Fibroblast of lung (primary cell): ENCODE measurements at regions not wholly inside any gene's neighbourhood (a gene's known extent, or its start where the extent isn't known, plus 50 kb on each side); places are given as distances from the start of the nearest gene placed in this dataset.
"Not testable (repeated sequence)": the region's sequence is repeated elsewhere in the genome, so short reads cannot be mapped to it uniquely, and the experiment has no call there.

Source experiments
- DNase-seq, 2 donors: peaks; one replicate each; pipeline versions ENCODE4 v3.0.0 to v3.0.0-alpha.2; 2010; ENCODE audit warnings: low read depth in 2 of 2
- H2AFZ ChIP-seq: 2 replicates; pipeline ENCODE4 v1.5.1; 2012; ENCODE audit warnings: low read length, control low read depth, inconsistent platforms
- H3K27ac ChIP-seq: 2 replicates; pipeline ENCODE4 v1.5.1; 2011; ENCODE audit warnings: low read length, control low read depth; ENCODE audit not compliant: insufficient read depth
- H3K27me3 ChIP-seq: 2 replicates; pipeline ENCODE4 v1.5.1; 2011; ENCODE audit warnings: mild to moderate bottlenecking, low read length; ENCODE audit not compliant: control insufficient read depth, insufficient read depth
- H3K36me3 ChIP-seq: 2 replicates; pipeline ENCODE4 v1.5.1; 2011; ENCODE audit warnings: low read length; ENCODE audit not compliant: control insufficient read depth, insufficient read depth
- H3K4me1 ChIP-seq: 2 replicates; pipeline ENCODE4 v1.5.1; 2011; ENCODE audit warnings: low read length; ENCODE audit not compliant: control insufficient read depth, insufficient read depth; ENCODE audit errors: extremely low read depth
- H3K4me2 ChIP-seq: 2 replicates; pipeline ENCODE4 v1.5.1; 2011; ENCODE audit warnings: low read length, control low read depth; ENCODE audit not compliant: insufficient read depth; ENCODE audit errors: extremely low read depth
- H3K4me3 ChIP-seq, 4 experiments: fragments of 200-600 bp in 1 of 4; sonication (generic) in 1 of 4; replicated peaks in 1 of 4; 2 replicates each; pipeline ENCODE4 v1.5.1; 2011 to 2016; ENCODE audit warnings: low read length in 4 of 4, low read depth in 3 of 4, mild to moderate bottlenecking in 3 of 4, control low read depth in 2 of 4, inconsistent platforms in 1 of 4, mixed read lengths in 1 of 4; ENCODE audit not compliant: insufficient read depth in 1 of 4; ENCODE audit errors: control extremely low read depth in 1 of 4
- H3K79me2 ChIP-seq: 2 replicates; pipeline ENCODE4 v1.5.1; 2012; ENCODE audit warnings: mild to moderate bottlenecking, low read length, inconsistent platforms; ENCODE audit not compliant: control insufficient read depth, insufficient read depth
- H3K9ac ChIP-seq: 2 replicates; pipeline ENCODE4 v1.5.1; 2011; ENCODE audit warnings: mild to moderate bottlenecking, low read length, control low read depth; ENCODE audit not compliant: insufficient read depth
- H3K9me3 ChIP-seq: 2 replicates; pipeline ENCODE4 v1.5.1; 2012; ENCODE audit warnings: low read depth, low read length; ENCODE audit not compliant: control insufficient read depth, insufficient read depth
- H4K20me1 ChIP-seq: 2 replicates; pipeline ENCODE4 v1.5.1; 2011; ENCODE audit warnings: low read length; ENCODE audit not compliant: control insufficient read depth, insufficient read depth; ENCODE audit errors: extremely low read depth
- CTCF ChIP-seq, 2 donors: IDR thresholded peaks in 1 of 2; conservative IDR thresholded peaks in 1 of 2; 1 replicate in 1 of 2; 2 replicates in 1 of 2; pipeline ENCODE4 v1.5.1; 2011 to 2012; ENCODE audit warnings: low read length in 2 of 2, control low read depth in 1 of 2, inconsistent platforms in 1 of 2, low read depth in 1 of 2, mild to moderate bottlenecking in 1 of 2
- EZH2 ChIP-seq: IDR thresholded peaks from 2 replicates; pipeline ENCODE4 v1.5.1; 2012; ENCODE audit warnings: low read length, control low read depth, mild to moderate bottlenecking; ENCODE audit errors: missing control alignments

- Histone ChIP-seq H3K27me3 (no peaks in the 10 kb centered on the region), H2AFZ (no peak overlapping the region), H3K4me2 (no peak overlapping the region), H3K9ac (no peak overlapping the region), H3K36me3 (no peaks in the 10 kb centered on the region), H3K79me2 (no peaks in the 10 kb centered on the region), H3K27ac (no peak overlapping the region), H4K20me1 (no peaks in the 10 kb centered on the region), H3K4me3 (no peak overlapping the region), H3K4me1 (no peaks in the 10 kb centered on the region), H3K9me3 (peaks cover 2% of the 10 kb centered on the region)
- TF ChIP-seq EZH2 (no peak), CTCF (conservative IDR thresholded peaks at IDR 0.05 in 1 of 2, IDR thresholded peaks at IDR 0.05 in 1 of 2; ENCODE audit: low read depth in 1 of 2, low read length in 2 of 2) (no peak)
- no peak for DNase-seq
Measured at GRCh38 chr16:9014389-9014788, 50.7 kb upstream of the USP7 start.

DNA sequence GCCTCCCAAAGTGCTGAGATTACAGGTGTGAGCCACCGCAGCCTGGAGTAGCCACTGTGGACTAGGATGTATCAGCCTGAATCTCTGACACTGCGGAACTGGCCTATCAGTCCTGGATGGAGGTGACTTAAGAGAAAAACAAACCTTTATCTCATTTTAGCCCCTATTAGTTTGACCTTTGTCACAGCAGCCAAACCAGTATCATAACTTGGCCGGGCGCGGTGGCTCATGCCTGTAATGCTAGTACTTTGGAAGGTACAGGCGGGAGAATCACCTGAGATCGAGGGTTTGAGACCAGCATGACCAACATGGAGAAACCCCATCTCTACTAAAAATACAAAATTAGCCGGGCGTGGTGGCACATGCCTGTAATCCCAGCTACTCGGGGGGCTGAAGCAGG, 51.8 kb upstream of the USP7 start:
- TF ChIP-seq CTCF (conservative IDR thresholded peaks at IDR 0.05 in 1 of 2, IDR thresholded peaks at IDR 0.05 in 1 of 2; ENCODE audit: low read depth in 1 of 2, low read length in 2 of 2) = no peak
- TF ChIP-seq EZH2 = no peak
- Histone ChIP-seq H3K4me2 (no peak overlapping the region), H3K79me2 (no peaks in the 10 kb centered on the region), H4K20me1 (no peaks in the 10 kb centered on the region), H3K27me3 (no peaks in the 10 kb centered on the region), H3K9ac (no peak overlapping the region), H3K36me3 (no peaks in the 10 kb centered on the region), H3K4me3 (no peak overlapping the region), H3K9me3 (peaks cover 2% of the 10 kb centered on the region), H2AFZ (no peak overlapping the region), H3K4me1 (no peaks in the 10 kb centered on the region), H3K27ac (no peak overlapping the region)
- no peak for DNase-seq

DNA sequence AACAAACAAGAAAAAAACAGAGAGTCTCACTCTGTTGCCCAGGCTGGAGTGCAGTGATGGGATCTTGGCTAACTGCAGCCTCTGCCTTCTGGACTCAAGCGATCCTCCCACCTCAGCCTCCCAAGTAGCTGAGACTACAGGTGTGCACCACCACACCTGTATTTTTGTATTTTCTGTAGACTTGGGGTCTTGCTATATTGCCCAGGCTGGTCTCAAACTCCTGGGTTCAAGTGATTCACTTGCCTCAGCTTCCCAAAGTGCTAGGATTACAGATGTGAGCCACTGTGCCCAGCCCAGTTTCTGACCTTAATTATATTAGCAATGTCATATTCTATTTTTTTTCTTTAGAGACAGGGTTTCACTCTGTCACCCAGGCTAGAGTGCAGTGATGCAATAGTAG, 52.3 kb upstream of the USP7 start:
- DNase-seq, H2AFZ ChIP-seq, H3K36me3 ChIP-seq, H3K27ac ChIP-seq, H4K20me1 ChIP-seq, H3K4me3 ChIP-seq, H3K9me3 ChIP-seq, H3K9ac ChIP-seq, H3K27me3 ChIP-seq, H3K4me2 ChIP-seq, H3K79me2 ChIP-seq, H3K4me1 ChIP-seq: not testable (repeated sequence)

DNA sequence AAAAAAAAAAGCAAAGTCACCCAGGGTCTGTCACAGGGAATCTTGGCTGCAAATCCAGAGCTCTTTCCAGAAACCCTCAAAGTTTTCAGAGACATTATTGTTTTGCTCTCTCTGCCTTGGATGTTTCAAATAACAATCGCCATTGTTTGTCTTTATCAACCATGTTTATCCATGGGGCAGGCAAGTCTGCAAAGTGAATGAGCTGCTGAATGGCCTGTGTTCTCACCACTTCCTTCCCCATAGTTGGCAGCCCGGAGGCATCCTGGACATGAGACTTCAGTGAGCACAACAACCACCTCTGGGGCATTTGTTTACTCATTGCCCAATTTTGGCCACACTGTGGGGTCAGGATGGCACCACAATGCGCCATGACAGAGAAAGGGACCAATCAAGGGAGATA, 53.1 kb upstream of the USP7 start:
- no peaks in the 10 kb centered on the region for H3K4me1 ChIP-seq
- no peaks in the 10 kb centered on the region for H3K36me3 ChIP-seq
- H3K79me2 ChIP-seq = no peaks in the 10 kb centered on the region
- no peak overlapping the region for H2AFZ ChIP-seq
- H3K9ac ChIP-seq = no peak overlapping the region
- DNase-seq = no peak
- no peaks in the 10 kb centered on the region for H3K27me3 ChIP-seq
- no peaks in the 10 kb centered on the region for H4K20me1 ChIP-seq
- H3K4me3 ChIP-seq = no peak overlapping the region
- no peak overlapping the region for H3K4me2 ChIP-seq
- H3K9me3 ChIP-seq = peaks cover 2% of the 10 kb centered on the region
- TF ChIP-seq CTCF (conservative IDR thresholded peaks at IDR 0.05 in 1 of 2, IDR thresholded peaks at IDR 0.05 in 1 of 2; ENCODE audit: low read depth in 1 of 2, low read length in 2 of 2) = no peak
- no peak for TF ChIP-seq EZH2
- no peak overlapping the region for H3K27ac ChIP-seq
